ENCODE measurements at regions not wholly inside any gene's neighbourhood (a gene's known extent, or its start where the extent isn't known, plus 50 kb on each side); places are given as distances from the start of the nearest gene placed in this dataset.
A peak's percentile ranks its signal among the peaks of the same experiment; 100 is the strongest.

DNA sequence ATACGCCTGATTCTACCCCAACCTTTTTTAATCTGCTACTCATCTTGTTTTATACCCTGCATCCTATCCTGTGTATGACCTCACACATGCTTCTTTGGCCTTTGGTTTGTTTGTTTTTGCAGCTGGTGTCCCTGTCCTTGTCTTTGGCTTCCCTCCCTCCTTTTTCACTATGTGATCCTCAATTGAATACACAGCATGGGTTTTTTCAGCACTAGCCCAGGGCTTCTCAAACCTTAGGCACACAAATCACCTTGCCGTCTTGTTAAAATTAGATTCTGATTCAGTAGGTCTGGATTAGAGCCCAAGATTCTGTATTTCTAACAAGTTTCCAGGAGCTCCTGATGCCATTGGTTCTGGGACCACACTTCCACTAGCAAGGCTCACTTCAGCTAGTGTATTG, 321.5 kb upstream of the MAN1A1 start (continued):
- TF ChIP-seq, protein P1, sequence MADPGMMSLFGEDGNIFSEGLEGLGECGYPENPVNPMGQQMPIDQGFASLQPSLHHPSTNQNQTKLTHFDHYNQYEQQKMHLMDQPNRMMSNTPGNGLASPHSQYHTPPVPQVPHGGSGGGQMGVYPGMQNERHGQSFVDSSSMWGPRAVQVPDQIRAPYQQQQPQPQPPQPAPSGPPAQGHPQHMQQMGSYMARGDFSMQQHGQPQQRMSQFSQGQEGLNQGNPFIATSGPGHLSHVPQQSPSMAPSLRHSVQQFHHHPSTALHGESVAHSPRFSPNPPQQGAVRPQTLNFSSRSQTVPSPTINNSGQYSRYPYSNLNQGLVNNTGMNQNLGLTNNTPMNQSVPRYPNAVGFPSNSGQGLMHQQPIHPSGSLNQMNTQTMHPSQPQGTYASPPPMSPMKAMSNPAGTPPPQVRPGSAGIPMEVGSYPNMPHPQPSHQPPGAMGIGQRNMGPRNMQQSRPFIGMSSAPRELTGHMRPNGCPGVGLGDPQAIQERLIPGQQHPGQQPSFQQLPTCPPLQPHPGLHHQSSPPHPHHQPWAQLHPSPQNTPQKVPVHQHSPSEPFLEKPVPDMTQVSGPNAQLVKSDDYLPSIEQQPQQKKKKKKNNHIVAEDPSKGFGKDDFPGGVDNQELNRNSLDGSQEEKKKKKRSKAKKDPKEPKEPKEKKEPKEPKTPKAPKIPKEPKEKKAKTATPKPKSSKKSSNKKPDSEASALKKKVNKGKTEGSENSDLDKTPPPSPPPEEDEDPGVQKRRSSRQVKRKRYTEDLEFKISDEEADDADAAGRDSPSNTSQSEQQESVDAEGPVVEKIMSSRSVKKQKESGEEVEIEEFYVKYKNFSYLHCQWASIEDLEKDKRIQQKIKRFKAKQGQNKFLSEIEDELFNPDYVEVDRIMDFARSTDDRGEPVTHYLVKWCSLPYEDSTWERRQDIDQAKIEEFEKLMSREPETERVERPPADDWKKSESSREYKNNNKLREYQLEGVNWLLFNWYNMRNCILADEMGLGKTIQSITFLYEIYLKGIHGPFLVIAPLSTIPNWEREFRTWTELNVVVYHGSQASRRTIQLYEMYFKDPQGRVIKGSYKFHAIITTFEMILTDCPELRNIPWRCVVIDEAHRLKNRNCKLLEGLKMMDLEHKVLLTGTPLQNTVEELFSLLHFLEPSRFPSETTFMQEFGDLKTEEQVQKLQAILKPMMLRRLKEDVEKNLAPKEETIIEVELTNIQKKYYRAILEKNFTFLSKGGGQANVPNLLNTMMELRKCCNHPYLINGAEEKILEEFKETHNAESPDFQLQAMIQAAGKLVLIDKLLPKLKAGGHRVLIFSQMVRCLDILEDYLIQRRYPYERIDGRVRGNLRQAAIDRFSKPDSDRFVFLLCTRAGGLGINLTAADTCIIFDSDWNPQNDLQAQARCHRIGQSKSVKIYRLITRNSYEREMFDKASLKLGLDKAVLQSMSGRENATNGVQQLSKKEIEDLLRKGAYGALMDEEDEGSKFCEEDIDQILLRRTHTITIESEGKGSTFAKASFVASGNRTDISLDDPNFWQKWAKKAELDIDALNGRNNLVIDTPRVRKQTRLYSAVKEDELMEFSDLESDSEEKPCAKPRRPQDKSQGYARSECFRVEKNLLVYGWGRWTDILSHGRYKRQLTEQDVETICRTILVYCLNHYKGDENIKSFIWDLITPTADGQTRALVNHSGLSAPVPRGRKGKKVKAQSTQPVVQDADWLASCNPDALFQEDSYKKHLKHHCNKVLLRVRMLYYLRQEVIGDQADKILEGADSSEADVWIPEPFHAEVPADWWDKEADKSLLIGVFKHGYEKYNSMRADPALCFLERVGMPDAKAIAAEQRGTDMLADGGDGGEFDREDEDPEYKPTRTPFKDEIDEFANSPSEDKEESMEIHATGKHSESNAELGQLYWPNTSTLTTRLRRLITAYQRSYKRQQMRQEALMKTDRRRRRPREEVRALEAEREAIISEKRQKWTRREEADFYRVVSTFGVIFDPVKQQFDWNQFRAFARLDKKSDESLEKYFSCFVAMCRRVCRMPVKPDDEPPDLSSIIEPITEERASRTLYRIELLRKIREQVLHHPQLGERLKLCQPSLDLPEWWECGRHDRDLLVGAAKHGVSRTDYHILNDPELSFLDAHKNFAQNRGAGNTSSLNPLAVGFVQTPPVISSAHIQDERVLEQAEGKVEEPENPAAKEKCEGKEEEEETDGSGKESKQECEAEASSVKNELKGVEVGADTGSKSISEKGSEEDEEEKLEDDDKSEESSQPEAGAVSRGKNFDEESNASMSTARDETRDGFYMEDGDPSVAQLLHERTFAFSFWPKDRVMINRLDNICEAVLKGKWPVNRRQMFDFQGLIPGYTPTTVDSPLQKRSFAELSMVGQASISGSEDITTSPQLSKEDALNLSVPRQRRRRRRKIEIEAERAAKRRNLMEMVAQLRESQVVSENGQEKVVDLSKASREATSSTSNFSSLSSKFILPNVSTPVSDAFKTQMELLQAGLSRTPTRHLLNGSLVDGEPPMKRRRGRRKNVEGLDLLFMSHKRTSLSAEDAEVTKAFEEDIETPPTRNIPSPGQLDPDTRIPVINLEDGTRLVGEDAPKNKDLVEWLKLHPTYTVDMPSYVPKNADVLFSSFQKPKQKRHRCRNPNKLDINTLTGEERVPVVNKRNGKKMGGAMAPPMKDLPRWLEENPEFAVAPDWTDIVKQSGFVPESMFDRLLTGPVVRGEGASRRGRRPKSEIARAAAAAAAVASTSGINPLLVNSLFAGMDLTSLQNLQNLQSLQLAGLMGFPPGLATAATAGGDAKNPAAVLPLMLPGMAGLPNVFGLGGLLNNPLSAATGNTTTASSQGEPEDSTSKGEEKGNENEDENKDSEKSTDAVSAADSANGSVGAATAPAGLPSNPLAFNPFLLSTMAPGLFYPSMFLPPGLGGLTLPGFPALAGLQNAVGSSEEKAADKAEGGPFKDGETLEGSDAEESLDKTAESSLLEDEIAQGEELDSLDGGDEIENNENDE (IDR thresholded peaks at IDR 0.05; ENCODE audit: insufficient replicate concordance, low read length), result no peak
- TF ChIP-seq SP2 (IDR thresholded peaks at IDR 0.05; ENCODE audit: low read length), result no peak
- no peak for TF ChIP-seq YY1 (IDR thresholded peaks at IDR 0.05; ENCODE audit: low read depth, low read length)
- TF ChIP-seq KDM1A (IDR thresholded peaks at IDR 0.05; ENCODE audit: borderline replicate concordance, low read length), result no peak
- no peak for TF ChIP-seq EGR1 (IDR thresholded peaks at IDR 0.05; ENCODE audit: borderline replicate concordance, low read depth, low read length)
- no peak for TF ChIP-seq CREB1 (IDR thresholded peaks at IDR 0.05)
- TF ChIP-seq JUN (IDR thresholded peaks at IDR 0.05; ENCODE audit: low read depth, low read length), result no peak
- no peak for TF ChIP-seq SRF (IDR thresholded peaks at IDR 0.05; ENCODE audit: low read depth, low read length)
- TF ChIP-seq, protein P2, sequence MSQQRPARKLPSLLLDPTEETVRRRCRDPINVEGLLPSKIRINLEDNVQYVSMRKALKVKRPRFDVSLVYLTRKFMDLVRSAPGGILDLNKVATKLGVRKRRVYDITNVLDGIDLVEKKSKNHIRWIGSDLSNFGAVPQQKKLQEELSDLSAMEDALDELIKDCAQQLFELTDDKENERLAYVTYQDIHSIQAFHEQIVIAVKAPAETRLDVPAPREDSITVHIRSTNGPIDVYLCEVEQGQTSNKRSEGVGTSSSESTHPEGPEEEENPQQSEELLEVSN (IDR thresholded peaks at IDR 0.05), result peak; percentile 22; the same call in 1 of the 2 replicates
- TF ChIP-seq GTF2F1 (IDR thresholded peaks at IDR 0.05; ENCODE audit: borderline replicate concordance, low read depth, low read length), result no peak
- TF ChIP-seq, protein P3, sequence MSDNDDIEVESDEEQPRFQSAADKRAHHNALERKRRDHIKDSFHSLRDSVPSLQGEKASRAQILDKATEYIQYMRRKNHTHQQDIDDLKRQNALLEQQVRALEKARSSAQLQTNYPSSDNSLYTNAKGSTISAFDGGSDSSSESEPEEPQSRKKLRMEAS (IDR thresholded peaks at IDR 0.05), result 0 out of 2 replicates have a peak, but pooled peaks have one; percentile 12
- TF ChIP-seq RXRA (IDR thresholded peaks at IDR 0.05; ENCODE audit: insufficient read depth, low read depth, low read length), result no peak
